ENCODE measurements at regions not wholly inside any gene's neighbourhood (a gene's known extent, or its start where the extent isn't known, plus 50 kb on each side); places are given as distances from the start of the nearest gene placed in this dataset.

GRCh38 chr1:201653233-201653632 is 114.3 kb downstream of the NAV1 start:
- TF ChIP-seq POLR2A (IDR thresholded peaks at IDR 0.05) (no peak), CTCF (IDR thresholded peaks at IDR 0.05) (no peak)

Data from right lobe of liver (tissue), 4 donors.